DND-41 (cell line): ENCODE measurements at regions not wholly inside any gene's neighbourhood (a gene's known extent, or its start where the extent isn't known, plus 50 kb on each side); places are given as distances from the start of the nearest gene placed in this dataset.

ENCODE experiments used
- CTCF ChIP-seq: IDR thresholded peaks from 2 replicates; pipeline ENCODE4 v1.5.1; 2012; ENCODE audit warnings: borderline replicate concordance, low read length, moderate library complexity, mild to moderate bottlenecking; ENCODE audit not compliant: poor library complexity, severe bottlenecking; ENCODE audit errors: extremely low read depth
- EZH2 ChIP-seq: IDR thresholded peaks from 3 replicates; pipeline ENCODE4 v1.6.1; 2012; ENCODE audit warnings: borderline replicate concordance, low read depth, mild to moderate bottlenecking, moderate library complexity, low read length, inconsistent platforms; ENCODE audit not compliant: severe bottlenecking

- TF ChIP-seq CTCF (no peak), EZH2 (no peak)
Measured at GRCh38 chr1:175823406-175823805, 80.0 kb upstream of the TNR start.
